Type B pancreatic cell (in vitro differentiated cells): ENCODE measurements at regions not wholly inside any gene's neighbourhood (a gene's known extent, or its start where the extent isn't known, plus 50 kb on each side); places are given as distances from the start of the nearest gene placed in this dataset.

Experiments
- DNase-seq: peaks from one replicate; pipeline ENCODE4 v3.0.0; 2021; ENCODE audit warnings: mixed read lengths; ENCODE audit not compliant: unreplicated experiment; ENCODE audit errors: extremely low spot score
- H3K27ac Mint-ChIP-seq: 2 replicates; pipeline ENCODE4 v1.8.0; 2021; ENCODE audit warnings: mild to moderate bottlenecking, mixed read lengths
- H3K27me3 Mint-ChIP-seq: 2 replicates; pipeline ENCODE4 v1.8.0; 2021; ENCODE audit warnings: mixed read lengths
- H3K36me3 Mint-ChIP-seq: 2 replicates; pipeline ENCODE4 v1.8.0; 2021; ENCODE audit warnings: mixed read lengths
- H3K4me1 Mint-ChIP-seq: one replicate; pipeline ENCODE4 v1.8.0; 2021; ENCODE audit warnings: mixed read lengths; ENCODE audit not compliant: unreplicated experiment
- H3K4me3 Mint-ChIP-seq: 2 replicates; pipeline ENCODE4 v1.8.0; 2021; ENCODE audit warnings: mild to moderate bottlenecking, mixed read lengths
- H3K9me3 Mint-ChIP-seq: 2 replicates; pipeline ENCODE4 v1.8.0; 2021; ENCODE audit warnings: mixed read lengths
- TF ChIP-seq, protein P1 (sequence below): fragments of 200-600 bp; sonication (generic); conservative IDR thresholded peaks from 2 replicates; pipeline ENCODE4 v1.5.0; 2021; ENCODE audit warnings: antibody characterized with exemption, mild to moderate bottlenecking

DNA sequence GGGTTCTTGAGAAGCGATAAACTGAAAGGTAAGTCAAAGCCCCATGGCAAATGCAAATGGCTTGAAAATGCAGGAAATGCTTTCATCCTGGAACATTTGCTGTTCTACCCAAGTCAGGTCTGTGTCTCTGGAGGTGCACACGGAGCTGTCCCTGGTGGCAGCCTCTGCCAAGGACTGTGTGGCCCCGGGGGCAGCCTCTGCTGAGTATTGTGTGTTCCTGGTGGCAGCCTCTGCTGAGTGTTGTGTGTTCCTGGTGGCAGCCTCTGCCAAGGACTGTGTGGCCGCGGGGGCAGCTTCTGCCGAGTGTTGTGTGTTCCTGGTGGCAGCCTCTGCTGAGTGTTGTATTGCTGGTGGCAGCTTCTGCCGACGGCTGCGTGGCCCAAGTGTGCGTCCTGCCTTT, 135.6 kb upstream of the ALKAL2 start:
- DNase-seq, result no peak
- Mint-ChIP-seq H3K4me1 (peaks cover 7% of the 10 kb centered on the region), H3K27ac (no peak overlapping the region), H3K27me3 (peaks cover 3% of the 10 kb centered on the region), H3K36me3 (no peaks in the 10 kb centered on the region), H3K4me3 (no peak overlapping the region), H3K9me3 (no peaks in the 10 kb centered on the region)
- TF ChIP-seq, protein P1, sequence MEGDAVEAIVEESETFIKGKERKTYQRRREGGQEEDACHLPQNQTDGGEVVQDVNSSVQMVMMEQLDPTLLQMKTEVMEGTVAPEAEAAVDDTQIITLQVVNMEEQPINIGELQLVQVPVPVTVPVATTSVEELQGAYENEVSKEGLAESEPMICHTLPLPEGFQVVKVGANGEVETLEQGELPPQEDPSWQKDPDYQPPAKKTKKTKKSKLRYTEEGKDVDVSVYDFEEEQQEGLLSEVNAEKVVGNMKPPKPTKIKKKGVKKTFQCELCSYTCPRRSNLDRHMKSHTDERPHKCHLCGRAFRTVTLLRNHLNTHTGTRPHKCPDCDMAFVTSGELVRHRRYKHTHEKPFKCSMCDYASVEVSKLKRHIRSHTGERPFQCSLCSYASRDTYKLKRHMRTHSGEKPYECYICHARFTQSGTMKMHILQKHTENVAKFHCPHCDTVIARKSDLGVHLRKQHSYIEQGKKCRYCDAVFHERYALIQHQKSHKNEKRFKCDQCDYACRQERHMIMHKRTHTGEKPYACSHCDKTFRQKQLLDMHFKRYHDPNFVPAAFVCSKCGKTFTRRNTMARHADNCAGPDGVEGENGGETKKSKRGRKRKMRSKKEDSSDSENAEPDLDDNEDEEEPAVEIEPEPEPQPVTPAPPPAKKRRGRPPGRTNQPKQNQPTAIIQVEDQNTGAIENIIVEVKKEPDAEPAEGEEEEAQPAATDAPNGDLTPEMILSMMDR, result no peak

DNA sequence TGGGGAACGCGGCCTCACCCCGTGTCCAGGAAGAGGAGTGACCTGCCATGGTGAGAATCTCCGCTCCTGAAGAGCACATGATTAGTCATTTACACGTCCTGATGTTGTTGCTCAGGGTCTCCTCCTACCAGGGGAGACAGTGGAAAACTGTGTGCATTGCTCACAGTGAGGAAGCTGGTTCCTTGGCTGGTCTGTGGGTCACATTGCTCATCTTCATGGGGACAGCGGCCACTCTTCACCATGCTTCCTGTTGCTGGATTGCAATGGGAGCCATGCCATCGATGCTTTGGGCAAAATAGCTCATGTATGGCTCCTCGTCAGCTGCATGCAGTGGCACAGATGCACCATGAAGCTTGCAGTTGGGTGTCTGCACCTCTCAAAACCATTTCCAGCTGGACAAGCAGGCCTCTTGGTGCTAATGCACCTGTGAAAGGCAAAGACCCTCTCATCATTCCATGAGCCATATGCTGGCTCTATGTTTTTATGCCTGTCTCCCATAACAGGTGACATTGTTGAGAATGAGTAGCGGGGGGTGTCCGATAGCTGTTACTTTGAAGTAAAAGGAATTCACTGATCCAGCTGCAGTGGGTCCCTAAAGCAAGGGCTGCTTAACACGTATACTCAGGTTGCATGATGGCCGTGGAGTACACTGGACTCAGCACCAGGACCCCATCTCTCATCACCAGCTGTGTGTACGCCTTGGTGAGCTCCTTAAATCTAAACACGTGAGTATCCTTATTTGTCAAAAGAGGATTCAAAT, 135.0 kb upstream of the ALKAL2 start:
- Mint-ChIP-seq H3K36me3 (no peaks in the 10 kb centered on the region), H3K27me3 (peaks cover 3% of the 10 kb centered on the region), H3K4me3 (no peak overlapping the region), H3K27ac (no peak overlapping the region), H3K9me3 (no peaks in the 10 kb centered on the region), H3K4me1 (peaks cover 7% of the 10 kb centered on the region)
- TF ChIP-seq, protein P1, result no peak
- DNase-seq, result no peak

DNA sequence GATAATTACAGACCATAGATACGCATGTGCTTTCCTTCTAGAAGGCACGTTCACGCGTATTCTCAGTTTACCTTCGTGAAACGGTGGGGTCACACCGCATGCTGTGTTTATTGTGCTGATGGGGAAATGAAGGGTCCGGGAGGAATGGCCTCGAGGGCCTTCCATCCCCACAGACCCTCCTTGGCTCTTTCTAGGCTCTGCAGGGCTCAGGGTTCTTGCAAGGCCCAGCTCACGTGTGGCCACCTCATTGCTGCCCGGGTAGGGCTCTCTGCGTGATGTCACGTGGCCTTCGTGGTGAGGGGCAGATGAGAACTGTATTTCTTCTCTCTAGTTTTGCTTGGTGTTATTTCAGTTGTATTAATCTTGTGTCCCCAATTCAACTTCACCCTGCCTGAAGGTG, 133.5 kb upstream of the ALKAL2 start:
- H3K4me3 Mint-ChIP-seq, result no peak overlapping the region
- peaks cover 7% of the 10 kb centered on the region for H3K4me1 Mint-ChIP-seq
- TF ChIP-seq, protein P1, result no peak
- no peak overlapping the region for H3K27ac Mint-ChIP-seq
- H3K9me3 Mint-ChIP-seq, result no peaks in the 10 kb centered on the region
- H3K36me3 Mint-ChIP-seq, result no peaks in the 10 kb centered on the region
- peaks cover 3% of the 10 kb centered on the region for H3K27me3 Mint-ChIP-seq
- DNase-seq, result no peak

DNA sequence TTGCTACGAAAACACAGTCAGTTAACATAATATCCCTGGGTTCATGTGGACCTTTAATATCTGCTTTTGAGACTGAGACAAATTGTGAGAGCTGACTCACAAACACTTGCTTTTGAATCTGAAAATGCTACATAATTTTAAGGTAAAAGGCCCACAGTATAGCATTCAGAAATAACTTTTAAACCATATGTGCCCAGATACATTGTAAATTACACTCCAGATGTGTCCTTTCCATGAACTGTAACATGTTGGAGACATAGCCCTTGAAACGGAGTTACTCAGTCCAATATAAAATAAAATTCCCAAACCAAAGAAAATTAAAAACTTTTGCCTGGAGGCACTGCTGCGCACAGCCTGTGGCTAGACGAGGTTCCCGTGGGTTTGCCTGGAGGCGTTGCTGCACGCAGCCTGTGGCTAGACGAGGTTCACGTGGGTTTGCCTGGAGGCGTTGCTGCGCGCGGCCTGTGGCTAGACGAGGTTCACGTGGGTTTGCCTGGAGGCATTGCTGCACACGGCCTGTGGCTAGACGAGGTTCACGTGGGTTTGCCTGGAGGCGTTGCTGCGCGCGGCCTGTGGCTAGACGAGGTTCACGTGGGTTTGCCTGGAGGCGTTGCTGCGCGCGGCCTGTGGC, 131.9 kb upstream of the ALKAL2 start:
- H3K4me1 Mint-ChIP-seq, result peaks cover 1% of the 10 kb centered on the region
- no peak for DNase-seq
- H3K27me3 Mint-ChIP-seq, result peaks cover 3% of the 10 kb centered on the region
- TF ChIP-seq, protein P1, result no peak
- no peak overlapping the region for H3K27ac Mint-ChIP-seq
- H3K36me3 Mint-ChIP-seq, result no peaks in the 10 kb centered on the region
- no peak overlapping the region for H3K4me3 Mint-ChIP-seq
- no peaks in the 10 kb centered on the region for H3K9me3 Mint-ChIP-seq

DNA sequence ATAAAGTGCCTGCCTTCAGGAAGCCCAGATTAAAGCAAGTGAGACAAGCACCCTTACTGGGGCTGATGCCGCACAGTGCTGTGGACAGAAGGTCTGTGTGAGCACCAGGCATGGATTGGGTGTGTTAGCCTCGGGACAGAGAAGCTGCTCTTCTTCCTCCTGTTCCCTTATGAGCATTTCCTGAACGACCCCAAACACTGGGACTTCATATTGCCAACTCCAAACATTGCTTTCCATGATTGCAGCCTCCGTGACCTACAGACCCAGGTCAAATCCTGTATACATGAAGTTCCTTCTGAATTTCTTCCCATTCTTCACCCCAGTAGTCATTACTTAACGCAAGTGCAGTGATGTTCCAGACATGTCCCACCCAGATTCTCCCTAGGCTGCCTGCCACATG, 129.8 kb upstream of the ALKAL2 start:
- no peak overlapping the region for H3K27ac Mint-ChIP-seq
- H3K4me3 Mint-ChIP-seq, result no peak overlapping the region
- H3K9me3 Mint-ChIP-seq, result no peaks in the 10 kb centered on the region
- H3K36me3 Mint-ChIP-seq, result no peaks in the 10 kb centered on the region
- no peak for DNase-seq
- TF ChIP-seq, protein P1, result no peak
- peaks cover 5% of the 10 kb centered on the region for H3K27me3 Mint-ChIP-seq
- H3K4me1 Mint-ChIP-seq, result no peaks in the 10 kb centered on the region
